Endothelial cell (in vitro differentiated cells): ENCODE measurements at regions not wholly inside any gene's neighbourhood (a gene's known extent, or its start where the extent isn't known, plus 50 kb on each side); places are given as distances from the start of the nearest gene placed in this dataset.
A peak's percentile ranks its signal among the peaks of the same experiment; 100 is the strongest.

Experiments used
- DNase-seq: peaks from one replicate; pipeline ENCODE4 v3.0.0; 2021; ENCODE audit warnings: low spot score
- H3K27ac Mint-ChIP-seq: one replicate; pipeline ENCODE4 v1.8.0; 2021; ENCODE audit warnings: mixed read lengths, inconsistent platforms; ENCODE audit not compliant: unreplicated experiment
- H3K27me3 Mint-ChIP-seq: one replicate; pipeline ENCODE4 v1.8.0; 2021; ENCODE audit warnings: mild to moderate bottlenecking, moderate library complexity, mixed read lengths, inconsistent platforms; ENCODE audit not compliant: unreplicated experiment
- H3K36me3 Mint-ChIP-seq: one replicate; pipeline ENCODE4 v1.8.0; 2021; ENCODE audit warnings: mild to moderate bottlenecking, low read depth, mixed read lengths, inconsistent platforms; ENCODE audit not compliant: unreplicated experiment
- H3K4me1 Mint-ChIP-seq: one replicate; pipeline ENCODE4 v1.8.0; 2021; ENCODE audit warnings: mild to moderate bottlenecking, mixed read lengths, inconsistent platforms; ENCODE audit not compliant: unreplicated experiment
- H3K4me3 Mint-ChIP-seq: one replicate; pipeline ENCODE4 v1.8.0; 2021; ENCODE audit warnings: mild to moderate bottlenecking, mixed read lengths, inconsistent platforms; ENCODE audit not compliant: unreplicated experiment
- H3K9me3 Mint-ChIP-seq: one replicate; pipeline ENCODE4 v1.8.0; 2021; ENCODE audit warnings: mixed read lengths, inconsistent platforms; ENCODE audit not compliant: unreplicated experiment
- TF ChIP-seq, protein P1 (sequence below): fragments of 200-600 bp; sonication (generic); IDR thresholded peaks from one replicate; pipeline ENCODE4 v1.5.0; 2021; ENCODE audit warnings: antibody characterized with exemption; ENCODE audit not compliant: unreplicated experiment

DNA sequence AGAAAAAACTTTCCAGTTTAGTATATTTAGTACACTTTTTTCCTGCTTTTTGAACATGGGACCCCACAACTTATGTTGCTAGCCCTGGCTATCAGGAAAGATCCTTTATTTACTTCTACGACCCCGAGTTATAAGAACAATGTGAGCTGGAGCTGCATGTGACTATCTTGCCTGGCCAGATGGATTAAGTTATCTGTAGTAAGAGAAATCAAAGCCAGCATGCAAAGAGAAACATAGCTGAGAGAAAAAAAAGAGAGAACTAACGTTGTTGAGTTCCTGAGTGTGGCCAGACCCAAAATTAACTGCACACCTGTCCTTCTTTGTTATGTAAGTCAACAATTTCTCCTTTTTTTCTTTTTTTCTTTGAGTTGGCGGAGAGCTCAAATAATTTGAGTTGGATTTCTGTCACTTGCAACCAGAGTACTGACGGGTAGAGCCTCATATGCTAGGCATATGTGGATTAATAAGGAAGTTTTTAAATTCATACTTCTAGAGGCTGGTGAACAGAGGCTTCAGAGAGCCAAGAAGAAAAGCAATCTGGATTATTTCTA, 219.5 kb downstream of the HACE1 start:
- TF ChIP-seq, protein P1, sequence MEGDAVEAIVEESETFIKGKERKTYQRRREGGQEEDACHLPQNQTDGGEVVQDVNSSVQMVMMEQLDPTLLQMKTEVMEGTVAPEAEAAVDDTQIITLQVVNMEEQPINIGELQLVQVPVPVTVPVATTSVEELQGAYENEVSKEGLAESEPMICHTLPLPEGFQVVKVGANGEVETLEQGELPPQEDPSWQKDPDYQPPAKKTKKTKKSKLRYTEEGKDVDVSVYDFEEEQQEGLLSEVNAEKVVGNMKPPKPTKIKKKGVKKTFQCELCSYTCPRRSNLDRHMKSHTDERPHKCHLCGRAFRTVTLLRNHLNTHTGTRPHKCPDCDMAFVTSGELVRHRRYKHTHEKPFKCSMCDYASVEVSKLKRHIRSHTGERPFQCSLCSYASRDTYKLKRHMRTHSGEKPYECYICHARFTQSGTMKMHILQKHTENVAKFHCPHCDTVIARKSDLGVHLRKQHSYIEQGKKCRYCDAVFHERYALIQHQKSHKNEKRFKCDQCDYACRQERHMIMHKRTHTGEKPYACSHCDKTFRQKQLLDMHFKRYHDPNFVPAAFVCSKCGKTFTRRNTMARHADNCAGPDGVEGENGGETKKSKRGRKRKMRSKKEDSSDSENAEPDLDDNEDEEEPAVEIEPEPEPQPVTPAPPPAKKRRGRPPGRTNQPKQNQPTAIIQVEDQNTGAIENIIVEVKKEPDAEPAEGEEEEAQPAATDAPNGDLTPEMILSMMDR, result no peak
- no peak overlapping the region for H3K4me3 Mint-ChIP-seq
- H3K4me1 Mint-ChIP-seq, result peaks cover 45% of the 10 kb centered on the region
- H3K27me3 Mint-ChIP-seq, result peaks cover 4% of the 10 kb centered on the region
- peak overlapping the region; percentile 65 for H3K27ac Mint-ChIP-seq
- H3K9me3 Mint-ChIP-seq, result no peaks in the 10 kb centered on the region
- DNase-seq, result no peak
- no peaks in the 10 kb centered on the region for H3K36me3 Mint-ChIP-seq

DNA sequence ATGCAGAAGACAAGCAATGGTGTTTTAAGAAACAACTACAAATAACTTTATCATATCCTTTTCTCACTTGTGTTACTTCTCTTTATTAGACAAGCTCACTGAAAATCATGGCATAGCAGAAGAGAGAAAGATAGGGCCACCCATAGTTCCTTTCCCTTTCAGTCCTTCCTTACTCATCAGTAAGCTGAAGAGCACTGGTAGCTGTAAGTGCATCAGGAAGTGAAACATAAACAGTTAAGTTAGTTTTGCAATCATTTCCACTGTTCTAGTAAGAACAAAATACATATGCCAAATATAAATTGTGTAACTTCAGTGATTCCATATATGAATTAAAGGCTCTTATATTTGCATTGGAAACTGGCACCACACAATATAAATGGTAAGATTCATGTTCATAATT, 220.1 kb downstream of the HACE1 start:
- DNase-seq, result no peak
- Mint-ChIP-seq H3K27me3 (peaks cover 4% of the 10 kb centered on the region), H3K27ac (peak overlapping the region; percentile 25), H3K4me1 (peaks cover 41% of the 10 kb centered on the region), H3K4me3 (no peak overlapping the region), H3K9me3 (no peaks in the 10 kb centered on the region), H3K36me3 (no peaks in the 10 kb centered on the region)
- TF ChIP-seq, protein P1, result no peak

DNA sequence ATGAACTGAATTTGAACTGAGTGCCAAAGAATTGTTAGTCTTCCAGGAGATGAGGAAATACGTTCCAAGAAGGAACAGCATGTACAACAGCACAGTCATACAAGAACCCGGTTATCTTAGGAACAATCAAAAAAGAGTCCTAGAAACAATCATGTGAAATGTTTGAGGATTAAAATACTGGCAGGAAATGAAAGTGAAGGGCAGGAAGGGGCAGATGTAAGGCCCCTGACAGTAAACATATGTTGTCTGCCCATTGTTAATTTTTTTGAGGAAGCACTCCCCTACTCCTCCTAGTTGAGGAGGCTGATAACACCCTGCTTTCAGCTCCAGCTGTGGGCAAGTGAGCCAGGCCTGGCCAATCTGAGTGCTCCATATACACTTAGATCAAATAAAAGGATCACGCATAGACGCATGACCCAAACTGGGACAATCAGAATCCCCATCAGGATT, 220.9 kb downstream of the HACE1 start:
- no peaks in the 10 kb centered on the region for H3K9me3 Mint-ChIP-seq
- peak overlapping the region; percentile 61 for H3K27ac Mint-ChIP-seq
- TF ChIP-seq, protein P1, result no peak
- DNase-seq, result no peak
- H3K36me3 Mint-ChIP-seq, result no peaks in the 10 kb centered on the region
- H3K27me3 Mint-ChIP-seq, result peaks cover 3% of the 10 kb centered on the region
- peaks cover 35% of the 10 kb centered on the region for H3K4me1 Mint-ChIP-seq
- H3K4me3 Mint-ChIP-seq, result no peak overlapping the region

DNA sequence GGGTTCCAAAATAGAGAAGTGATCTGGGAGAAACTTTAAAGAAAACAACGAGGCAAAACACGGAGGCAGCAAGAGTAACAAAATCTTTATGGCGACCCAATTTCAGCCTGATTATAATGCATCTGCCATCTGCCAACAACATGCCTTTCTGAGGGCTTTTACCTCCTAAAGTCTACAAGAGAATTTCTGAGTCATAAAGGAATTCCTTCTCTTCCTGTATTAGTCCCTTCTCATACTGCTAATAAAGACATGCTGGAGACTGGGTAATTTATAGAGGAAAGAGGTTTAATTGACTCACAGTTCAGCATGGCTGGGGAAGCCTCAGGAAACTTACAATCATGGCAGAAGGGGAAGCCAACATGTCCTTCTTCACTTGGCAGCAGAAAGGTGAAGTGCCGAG, 226.6 kb downstream of the HACE1 start:
- H3K9me3 Mint-ChIP-seq, result no peaks in the 10 kb centered on the region
- no peak overlapping the region for H3K4me3 Mint-ChIP-seq
- H3K36me3 Mint-ChIP-seq, result no peaks in the 10 kb centered on the region
- TF ChIP-seq, protein P1, result no peak
- H3K4me1 Mint-ChIP-seq, result peaks cover 20% of the 10 kb centered on the region
- no peaks in the 10 kb centered on the region for H3K27me3 Mint-ChIP-seq
- no peak overlapping the region for H3K27ac Mint-ChIP-seq
- no peak for DNase-seq

DNA sequence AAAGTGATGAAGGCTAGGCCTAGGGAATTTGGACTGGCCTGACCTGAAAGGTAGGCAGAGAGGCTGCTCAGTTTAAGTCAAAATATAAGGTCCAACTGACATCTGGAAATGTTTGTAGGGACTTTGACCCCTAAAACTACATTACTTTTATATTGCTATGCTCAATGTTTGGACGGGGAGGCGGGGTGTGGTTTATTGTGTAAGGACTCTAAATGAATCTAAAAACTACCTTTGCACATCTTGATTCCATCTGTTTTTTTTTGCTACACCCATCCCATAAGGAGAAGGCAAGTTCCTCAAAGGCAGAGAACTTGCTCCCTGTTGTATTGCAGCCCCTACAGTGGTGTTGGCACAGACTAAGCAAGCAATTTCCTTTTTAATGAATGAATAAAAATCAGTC, 227.1 kb downstream of the HACE1 start:
- H3K27ac Mint-ChIP-seq, result no peak overlapping the region
- TF ChIP-seq, protein P1, result no peak
- H3K36me3 Mint-ChIP-seq, result no peaks in the 10 kb centered on the region
- no peak overlapping the region for H3K4me3 Mint-ChIP-seq
- H3K9me3 Mint-ChIP-seq, result no peaks in the 10 kb centered on the region
- H3K4me1 Mint-ChIP-seq, result peaks cover 16% of the 10 kb centered on the region
- no peaks in the 10 kb centered on the region for H3K27me3 Mint-ChIP-seq
- DNase-seq, result no peak
